Neural cell (in vitro differentiated cells): ENCODE measurements at regions not wholly inside any gene's neighbourhood (a gene's known extent, or its start where the extent isn't known, plus 50 kb on each side); places are given as distances from the start of the nearest gene placed in this dataset.
"Not testable (repeated sequence)": the region's sequence is repeated elsewhere in the genome, so short reads cannot be mapped to it uniquely, and the experiment has no call there.

Source experiments
- H2AFZ ChIP-seq: fragments of 200-600, 300-800 bp; sonication (generic), shearing (Covaris generic); 2 replicates; pipeline ENCODE4 v1.6.0; 2014; ENCODE audit warnings: low read depth, mild to moderate bottlenecking, antibody characterized with exemption, low read length, moderate library complexity
- H3F3A ChIP-seq: fragments of 200-600 bp; shearing (Covaris generic); 2 replicates; pipeline ENCODE4 v1.6.1; 2016; ENCODE audit warnings: mild to moderate bottlenecking, moderate library complexity, mixed read lengths, antibody characterized with exemption, low read length; ENCODE audit not compliant: insufficient read depth, poor library complexity, severe bottlenecking
- H3K27ac ChIP-seq: fragments of 200-600, 300-800 bp; sonication (generic), shearing (Covaris generic); 2 replicates; pipeline ENCODE4 v1.5.1; 2014; ENCODE audit warnings: mild to moderate bottlenecking, low read length, moderate library complexity
- H3K27me3 ChIP-seq: fragments of 300-800, 200-600 bp; sonication (generic), shearing (Covaris generic); 2 replicates; pipeline ENCODE4 v1.6.0; 2014; ENCODE audit warnings: mild to moderate bottlenecking, low read depth, low read length, moderate library complexity; ENCODE audit not compliant: insufficient read depth
- H3K36me3 ChIP-seq: fragments of 300-800, 200-600 bp; sonication (generic), shearing (Covaris generic); 2 replicates; pipeline ENCODE4 v1.5.1; 2014; ENCODE audit warnings: mild to moderate bottlenecking, antibody characterized with exemption, low read length, moderate library complexity; ENCODE audit not compliant: insufficient read depth
- H3K4me2 ChIP-seq: fragments of 300-800, 200-600 bp; sonication (generic), shearing (Covaris generic); 2 replicates; pipeline ENCODE4 v1.6.0; 2014; ENCODE audit warnings: mild to moderate bottlenecking, low read length
- H3K4me3 ChIP-seq: fragments of 300-800, 200-600 bp; sonication (generic), shearing (Covaris generic); 2 replicates; pipeline ENCODE4 v1.5.1; 2014; ENCODE audit warnings: mild to moderate bottlenecking, low read length, moderate library complexity
- H3K79me2 ChIP-seq: fragments of 200-600 bp; shearing (Covaris generic); replicated peaks from 2 replicates; pipeline ENCODE4 v1.6.0; 2014; ENCODE audit warnings: mild to moderate bottlenecking, low read length, moderate library complexity; ENCODE audit not compliant: insufficient read depth
- H3K9ac ChIP-seq: fragments of 300-800, 200-600 bp; sonication (generic), shearing (Covaris generic); 2 replicates; pipeline ENCODE4 v1.6.1; 2016; ENCODE audit warnings: mild to moderate bottlenecking, low read length, mixed read lengths
- H3K9me2 ChIP-seq: fragments of 200-600 bp; shearing (Covaris generic); 2 replicates; pipeline ENCODE4 v1.6.1; 2016; ENCODE audit warnings: mild to moderate bottlenecking, low read length, mixed read lengths; ENCODE audit not compliant: insufficient read depth
- H3K9me3 ChIP-seq: fragments of 200-600, 300-800 bp; sonication (generic), shearing (Covaris generic); 2 replicates; pipeline ENCODE4 v1.6.1; 2016; ENCODE audit warnings: mild to moderate bottlenecking, mixed run types, low read length, moderate library complexity, mixed read lengths
- H4K20me1 ChIP-seq: fragments of 200-600 bp; shearing (Covaris generic); 2 replicates; pipeline ENCODE4 v1.6.1; 2016; ENCODE audit warnings: mild to moderate bottlenecking, mixed run types; ENCODE audit not compliant: insufficient read depth
- CTCF ChIP-seq: fragments of 450-650 bp; IDR thresholded peaks from 2 replicates; pipeline ENCODE4 v1.5.1; 2014; ENCODE audit warnings: antibody characterized with exemption, mild to moderate bottlenecking, moderate library complexity; ENCODE audit not compliant: poor library complexity, severe bottlenecking
- EP300 ChIP-seq: fragments of 450-650 bp; conservative IDR thresholded peaks from 2 replicates; pipeline ENCODE4 v1.6.1; 2014; ENCODE audit warnings: antibody characterized with exemption, mild to moderate bottlenecking, moderate library complexity; ENCODE audit not compliant: poor library complexity, severe bottlenecking
- EZH2 ChIP-seq: fragments of 200-600, 300-800 bp; shearing (Covaris generic), sonication (generic); IDR thresholded peaks from 2 replicates; pipeline ENCODE4 v1.6.1; 2014; ENCODE audit warnings: antibody characterized with exemption, low read length, borderline replicate concordance, mild to moderate bottlenecking; ENCODE audit not compliant: insufficient read depth, poor library complexity, severe bottlenecking
- MXI1 ChIP-seq: fragments of 450-650 bp; conservative IDR thresholded peaks from 2 replicates; pipeline ENCODE4 v1.6.1; 2014; ENCODE audit warnings: antibody characterized with exemption, mild to moderate bottlenecking; ENCODE audit not compliant: poor library complexity, severe bottlenecking
- POLR2AphosphoS5 ChIP-seq: IDR thresholded peaks from 2 replicates; pipeline ENCODE4 v1.6.1; 2012
- RAD21 ChIP-seq: fragments of 450-650 bp; conservative IDR thresholded peaks from 2 replicates; pipeline ENCODE4 v1.6.1; 2014; ENCODE audit warnings: antibody characterized with exemption, mild to moderate bottlenecking, moderate library complexity
- REST ChIP-seq: IDR thresholded peaks from 2 replicates; pipeline ENCODE4 v1.6.1; 2012; ENCODE audit warnings: borderline replicate concordance
- SMC3 ChIP-seq: fragments of 450-650 bp; conservative IDR thresholded peaks from 2 replicates; pipeline ENCODE4 v1.6.1; 2014; ENCODE audit warnings: antibody characterized with exemption, mild to moderate bottlenecking, moderate library complexity; ENCODE audit not compliant: poor library complexity
- TAF1 ChIP-seq: IDR thresholded peaks from 2 replicates; pipeline ENCODE4 v1.6.1; 2012; ENCODE audit warnings: low read depth

GRCh38 chr4:128538111-128538882 is 250.7 kb upstream of the PGRMC2 start:
- H3K9me2 ChIP-seq, result no peaks in the 10 kb centered on the region
- H3K4me2 ChIP-seq, result no peak overlapping the region
- no peaks in the 10 kb centered on the region for H3K36me3 ChIP-seq
- no peak overlapping the region for H2AFZ ChIP-seq
- no peaks in the 10 kb centered on the region for H3K27me3 ChIP-seq
- H3K27ac ChIP-seq, result no peak overlapping the region
- no peak overlapping the region for H3K9ac ChIP-seq
- no peak overlapping the region for H3K4me3 ChIP-seq
- TF ChIP-seq RAD21 (no peak), SMC3 (no peak), EP300 (no peak), REST (no peak), POLR2AphosphoS5 (no peak), MXI1 (no peak), TAF1 (no peak), CTCF (no peak), EZH2 (no peak)
- H3F3A ChIP-seq, result no peaks in the 10 kb centered on the region
- no peaks in the 10 kb centered on the region for H4K20me1 ChIP-seq
- no peaks in the 10 kb centered on the region for H3K9me3 ChIP-seq
- no peaks in the 10 kb centered on the region for H3K79me2 ChIP-seq

GRCh38 chr4:128536746-128537145 is 249.1 kb upstream of the PGRMC2 start:
- H3K27me3 ChIP-seq, result no peaks in the 10 kb centered on the region
- TF ChIP-seq SMC3 (no peak), TAF1 (no peak), RAD21 (no peak), MXI1 (no peak), REST (no peak), POLR2AphosphoS5 (no peak), CTCF (no peak), EP300 (no peak), EZH2 (no peak)

GRCh38 chr4:128535510-128535909 is 247.9 kb upstream of the PGRMC2 start:
- not testable (repeated sequence) for H3K79me2 ChIP-seq, H3K36me3 ChIP-seq, H3K4me3 ChIP-seq, H3F3A ChIP-seq, H3K4me2 ChIP-seq, H2AFZ ChIP-seq, H3K27me3 ChIP-seq, H3K9me2 ChIP-seq, H3K9ac ChIP-seq, H3K27ac ChIP-seq, H4K20me1 ChIP-seq, H3K9me3 ChIP-seq

More at GRCh38 chr4:128536746-128537145, 249.1 kb upstream of the PGRMC2 start:
- H3K36me3 ChIP-seq, result no peaks in the 10 kb centered on the region
- H3K27ac ChIP-seq, result no peak overlapping the region
- no peaks in the 10 kb centered on the region for H3F3A ChIP-seq
- no peak overlapping the region for H2AFZ ChIP-seq
- no peaks in the 10 kb centered on the region for H3K9me3 ChIP-seq
- no peaks in the 10 kb centered on the region for H3K79me2 ChIP-seq
- H3K4me2 ChIP-seq, result no peak overlapping the region
- no peak overlapping the region for H3K4me3 ChIP-seq
- no peaks in the 10 kb centered on the region for H3K9me2 ChIP-seq
- no peaks in the 10 kb centered on the region for H4K20me1 ChIP-seq
- no peak overlapping the region for H3K9ac ChIP-seq
